ENCODE measurements at regions not wholly inside any gene's neighbourhood (a gene's known extent, or its start where the extent isn't known, plus 50 kb on each side); places are given as distances from the start of the nearest gene placed in this dataset.

DNA sequence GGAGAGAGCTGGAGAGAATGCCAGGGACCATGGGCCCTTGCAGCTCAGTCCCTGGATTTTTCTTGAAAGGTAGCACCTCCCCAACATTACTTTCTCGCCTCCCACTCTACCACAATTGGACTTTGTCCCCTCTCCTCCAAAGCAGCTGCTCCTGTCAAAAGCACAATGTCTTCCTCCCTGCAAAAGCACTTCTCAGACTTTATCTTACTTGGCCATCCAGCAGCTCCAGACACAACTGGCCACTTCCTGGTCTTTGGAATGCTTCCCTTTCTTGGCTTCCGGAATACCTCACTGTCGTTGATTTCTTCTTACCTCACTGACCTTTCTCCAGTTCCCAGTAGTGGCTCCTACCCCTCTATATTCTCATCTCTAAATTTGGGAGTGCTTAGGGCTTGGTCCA, 134.6 kb upstream of the PROK2 start:
- no peak for DNase-seq (ENCODE audit: low spot score)

DNA sequence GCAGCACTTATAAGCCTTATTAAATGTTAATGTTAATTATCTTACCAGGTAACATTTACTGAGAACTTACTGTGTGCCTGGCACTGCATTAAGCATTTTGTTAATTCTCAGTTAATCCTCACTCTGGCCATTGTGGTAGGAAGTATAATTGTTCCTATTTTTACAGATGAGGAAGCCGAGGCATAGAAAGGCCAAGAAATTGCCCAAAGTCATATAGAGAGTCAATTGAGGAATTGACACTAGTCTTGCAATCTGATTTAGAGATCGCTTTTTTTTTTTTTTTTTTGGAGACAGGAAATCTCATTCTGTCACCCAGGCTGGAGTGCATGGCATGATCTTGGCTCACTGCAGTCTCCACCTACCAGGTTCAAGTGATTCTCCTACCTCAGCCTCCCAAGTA, 132.6 kb upstream of the PROK2 start:
- DNase-seq (ENCODE audit: low spot score) = no peak

DNA sequence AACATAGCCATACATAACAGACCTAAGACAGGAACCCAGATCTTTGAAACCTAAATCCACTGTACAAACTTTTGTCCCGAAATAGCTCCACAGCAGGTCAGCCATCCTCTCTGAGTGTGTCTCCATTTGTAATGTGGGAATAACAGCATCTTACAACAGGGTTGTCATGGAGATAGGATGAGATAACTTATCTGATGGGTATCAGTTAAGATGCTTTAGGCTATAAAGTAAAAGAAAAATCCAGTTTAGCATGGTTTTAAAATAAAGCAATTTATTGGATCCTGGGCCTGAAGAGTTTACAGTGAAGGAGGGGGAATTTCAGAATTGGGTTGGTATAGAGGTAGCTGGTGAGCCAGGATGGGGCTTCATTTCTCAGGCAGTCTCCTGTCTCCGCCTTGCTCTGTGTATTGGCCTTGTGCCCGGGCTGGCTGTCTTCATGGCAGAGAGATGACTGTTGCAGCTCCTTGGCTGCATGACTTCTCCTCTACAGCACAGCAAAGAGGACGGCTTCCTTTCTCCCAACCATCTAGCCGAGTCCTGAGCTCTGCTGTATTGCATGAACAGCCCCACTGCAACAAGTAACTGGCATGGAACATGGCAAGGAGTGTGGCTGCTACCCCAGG, 131.9 kb upstream of the PROK2 start:
- no peak for DNase-seq (ENCODE audit: low spot score)

DNA sequence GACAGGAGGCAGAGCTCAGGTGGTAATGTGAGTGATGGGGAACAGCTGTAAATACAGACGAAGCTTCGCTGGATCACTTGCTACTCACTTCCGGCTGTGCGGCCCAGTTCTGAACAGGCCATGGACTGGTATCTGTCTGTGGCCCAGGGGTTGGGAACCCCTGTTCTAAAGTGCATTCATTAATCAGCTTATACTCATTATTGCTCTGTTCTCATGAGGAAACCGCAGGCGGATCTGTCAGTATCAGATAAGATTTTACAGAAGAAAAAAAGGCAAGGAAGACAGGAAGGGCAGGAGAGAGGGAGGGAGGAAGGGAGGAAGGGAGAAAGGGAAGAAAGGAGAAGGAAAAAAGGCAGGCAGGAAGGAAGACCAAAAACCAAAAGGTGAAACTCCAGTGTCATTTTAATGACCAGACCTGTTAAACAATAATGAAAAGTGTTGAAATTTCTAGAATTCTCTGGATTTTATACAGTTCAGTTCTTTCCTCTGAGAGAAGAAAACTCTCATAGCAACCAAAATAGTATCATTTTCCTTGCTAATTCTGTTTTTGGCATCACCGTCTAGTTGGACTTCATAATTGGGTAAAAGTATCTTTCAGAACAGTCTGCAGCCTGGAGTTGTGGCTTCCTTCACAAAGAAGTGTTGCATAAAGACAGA, 128.0 kb upstream of the PROK2 start:
- DNase-seq (ENCODE audit: low spot score) = no peak

DNA sequence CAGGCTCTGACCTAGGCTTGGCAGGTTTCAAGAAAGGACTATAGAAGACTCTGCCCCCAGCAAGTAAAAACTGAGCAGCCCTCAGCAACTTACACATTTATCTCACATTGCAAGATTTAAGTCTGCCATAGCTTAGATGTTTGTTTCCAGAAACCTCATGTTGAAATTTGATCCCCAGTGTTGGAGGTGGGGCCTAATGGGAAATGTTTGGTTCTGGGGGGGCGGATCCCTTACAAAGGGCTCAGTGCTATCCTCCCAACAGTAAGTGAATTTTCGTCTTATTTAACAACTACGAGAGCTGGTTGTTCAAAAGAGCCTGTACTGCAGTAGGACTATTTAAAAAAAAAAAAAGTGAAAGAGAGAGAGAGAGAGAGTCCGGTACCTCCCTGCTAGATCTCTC, 125.2 kb upstream of the PROK2 start:
- no peak for DNase-seq (ENCODE audit: low spot score)

DNA sequence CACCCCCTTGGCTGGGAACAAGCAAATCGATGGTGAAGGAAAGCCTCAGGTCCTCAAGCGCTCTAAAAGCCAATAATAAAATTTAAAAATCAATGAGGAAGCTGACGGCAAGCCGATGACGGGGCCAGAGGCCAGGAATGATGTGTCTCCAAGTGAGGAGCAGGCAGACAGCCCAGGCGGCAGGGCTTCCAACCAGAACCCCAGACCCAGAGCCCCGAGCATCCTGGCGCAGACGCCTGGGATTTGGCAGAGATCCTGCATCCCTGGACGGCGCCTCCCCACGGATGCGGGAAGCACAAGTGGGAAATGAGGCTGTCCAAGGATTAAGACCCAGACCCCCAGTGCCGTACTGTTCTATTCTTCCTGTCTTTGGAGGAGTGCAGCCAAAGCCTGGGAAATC, 123.0 kb upstream of the PROK2 start:
- no peak for DNase-seq (ENCODE audit: low spot score)

DNA sequence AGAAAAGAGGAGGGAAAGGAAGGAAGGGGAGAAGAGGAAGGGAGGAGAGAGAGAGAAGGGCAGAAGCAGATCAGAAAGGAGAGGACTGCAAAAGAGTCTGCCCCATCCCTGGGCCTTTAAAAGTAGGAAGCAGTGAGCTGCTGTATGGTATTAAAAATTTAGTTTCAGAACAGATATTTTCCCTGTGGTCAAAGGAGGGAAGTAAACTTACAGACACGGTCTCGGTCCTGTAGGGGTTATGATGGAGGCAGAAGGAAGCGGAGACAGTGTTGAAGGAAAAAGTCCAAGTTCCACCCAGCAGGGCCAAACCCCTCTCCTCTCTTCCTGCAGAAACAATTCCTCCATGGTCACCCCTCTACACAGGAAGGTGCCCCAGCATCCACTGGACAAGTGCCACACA, 122.0 kb upstream of the PROK2 start:
- no peak for DNase-seq (ENCODE audit: low spot score)

DNA sequence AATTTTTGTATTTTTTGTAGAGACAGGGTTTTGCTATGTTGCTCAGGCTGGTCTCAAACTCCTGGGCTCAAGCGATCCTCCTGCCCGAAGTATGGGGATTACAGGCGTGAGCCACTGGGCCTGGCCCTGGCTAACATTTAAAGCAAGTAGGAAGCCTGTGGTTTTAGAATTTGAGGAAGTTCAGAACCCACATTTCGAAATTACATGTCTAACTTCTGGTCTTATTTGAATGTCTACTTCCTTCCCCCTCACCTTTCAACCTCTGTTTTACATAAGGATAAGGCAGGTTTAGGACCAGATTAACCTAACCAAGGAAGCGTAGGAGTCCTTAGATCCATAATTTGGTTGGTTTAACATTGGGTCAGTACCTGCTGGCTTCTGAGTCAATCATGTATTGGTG, 120.5 kb upstream of the PROK2 start:
- no peak for DNase-seq (ENCODE audit: low spot score)

DNA sequence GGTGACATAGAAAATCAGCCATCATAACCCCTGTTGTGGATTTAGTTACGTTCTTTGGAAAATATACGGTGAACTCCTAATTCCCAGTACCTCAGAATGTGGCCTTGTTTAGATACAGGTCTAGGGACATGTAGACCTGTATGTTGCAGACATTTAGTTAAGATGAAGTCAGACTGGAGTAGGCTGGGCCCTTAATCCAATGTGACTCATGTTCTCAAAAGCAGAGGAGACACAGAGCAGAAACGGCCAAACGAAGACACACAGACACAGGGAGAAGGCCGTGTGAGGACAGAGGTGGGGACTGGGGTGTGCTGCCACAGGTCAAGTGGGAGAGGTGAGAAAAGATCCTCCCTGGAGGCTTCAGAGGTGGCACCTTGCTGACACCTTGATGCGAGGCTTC, 119.0 kb upstream of the PROK2 start:
- DNase-seq (ENCODE audit: low spot score) = no peak

DNA sequence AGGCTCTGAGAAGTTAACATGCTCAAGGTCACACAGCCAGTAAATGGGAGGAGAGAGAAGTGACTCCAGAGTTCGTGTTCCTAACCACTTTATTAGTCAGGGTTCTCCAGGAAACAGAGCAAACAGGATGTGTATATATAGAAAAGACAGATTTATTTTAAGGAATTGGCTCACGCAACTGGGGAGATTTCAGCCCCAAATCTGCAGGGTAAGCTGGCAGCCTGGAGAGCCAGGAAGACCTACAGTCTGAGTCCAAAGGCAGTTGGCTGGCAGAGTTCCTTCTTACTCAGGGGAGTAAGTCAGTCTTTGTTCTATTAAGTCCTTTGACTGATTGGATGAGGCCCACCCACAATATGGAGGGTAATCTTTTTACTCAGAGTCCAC, 118.2 kb upstream of the PROK2 start:
- no peak for DNase-seq (ENCODE audit: low spot score)

DNA sequence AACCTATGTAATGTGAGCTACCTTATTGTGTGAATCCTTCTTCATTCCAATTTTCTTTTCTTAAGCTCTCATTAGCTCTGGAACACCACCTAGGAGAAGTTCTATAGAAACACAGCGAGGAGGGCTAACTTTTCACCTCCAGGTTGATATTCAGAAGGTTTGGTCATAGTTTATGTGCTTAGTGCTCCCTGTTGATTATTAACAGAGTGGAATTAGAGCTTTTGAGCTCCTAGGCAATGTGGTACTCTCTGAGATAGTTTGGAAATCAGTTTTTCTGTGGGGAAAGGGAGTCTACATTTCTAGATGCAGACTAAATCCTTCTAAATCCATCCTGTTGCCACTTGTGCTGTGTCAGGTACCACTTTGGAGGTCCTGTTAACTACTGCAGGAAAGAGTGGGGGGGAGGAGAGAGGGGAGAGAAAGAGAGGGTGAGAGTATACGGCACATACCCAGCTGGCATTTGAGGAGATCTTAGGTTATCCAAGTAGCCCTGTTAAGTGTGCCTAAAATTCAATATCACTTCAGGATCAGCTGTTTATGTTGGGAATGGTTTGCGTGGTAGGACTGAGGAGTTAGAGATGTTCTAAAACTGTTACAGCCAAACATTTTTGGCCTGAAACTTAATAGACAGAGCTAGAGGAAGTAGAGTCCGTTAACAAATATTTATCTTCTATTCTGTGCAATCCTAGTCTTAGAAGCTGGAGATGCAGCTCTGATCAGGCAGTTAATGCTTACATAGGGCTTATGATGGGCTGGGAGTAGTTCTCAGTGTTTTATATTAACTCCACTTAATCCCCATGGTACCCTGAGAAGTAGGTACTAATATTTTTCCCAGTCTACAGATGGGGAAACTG, 117.5 kb upstream of the PROK2 start:
- no peak for DNase-seq (ENCODE audit: low spot score)

DNA sequence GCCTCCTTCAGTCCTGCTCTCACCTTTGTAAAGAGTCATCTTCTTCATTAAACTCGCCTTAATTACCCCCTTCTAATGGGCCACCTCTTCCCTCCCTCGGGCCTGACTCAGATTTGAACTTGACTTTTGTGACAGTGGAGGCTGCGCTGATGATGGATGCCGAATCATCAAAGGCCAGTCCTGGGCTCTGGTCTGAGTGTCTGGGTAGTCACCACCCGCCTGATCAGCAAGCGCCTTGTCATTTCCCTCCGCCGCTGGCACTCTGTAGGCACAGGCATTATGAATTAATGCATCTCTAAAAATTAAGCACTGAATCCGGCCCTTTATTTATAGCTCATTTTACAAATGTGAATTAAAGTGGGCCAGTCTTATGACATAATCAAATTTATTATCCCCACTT, 116.7 kb upstream of the PROK2 start:
- no peak for DNase-seq (ENCODE audit: low spot score)

DNA sequence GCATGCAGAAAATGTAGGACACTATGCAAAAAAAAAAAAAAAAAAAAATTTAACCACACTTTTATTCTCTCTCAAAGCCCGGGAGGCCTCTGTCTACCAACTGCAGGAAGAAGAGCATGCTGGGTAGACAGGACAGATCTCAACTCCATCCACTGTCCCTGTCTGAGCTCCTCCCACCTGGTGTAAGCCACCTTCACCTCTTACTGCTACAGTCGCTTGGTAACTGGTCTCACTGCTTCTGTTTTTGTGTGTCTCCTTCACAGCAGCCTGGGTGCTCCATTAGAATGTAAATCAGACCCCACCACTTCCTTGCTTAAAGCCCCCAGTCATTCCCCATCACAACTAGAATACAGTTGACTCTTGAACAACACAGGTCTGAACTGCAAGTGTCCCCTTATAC, 115.1 kb upstream of the PROK2 start:
- DNase-seq (ENCODE audit: low spot score) = no peak

DNA sequence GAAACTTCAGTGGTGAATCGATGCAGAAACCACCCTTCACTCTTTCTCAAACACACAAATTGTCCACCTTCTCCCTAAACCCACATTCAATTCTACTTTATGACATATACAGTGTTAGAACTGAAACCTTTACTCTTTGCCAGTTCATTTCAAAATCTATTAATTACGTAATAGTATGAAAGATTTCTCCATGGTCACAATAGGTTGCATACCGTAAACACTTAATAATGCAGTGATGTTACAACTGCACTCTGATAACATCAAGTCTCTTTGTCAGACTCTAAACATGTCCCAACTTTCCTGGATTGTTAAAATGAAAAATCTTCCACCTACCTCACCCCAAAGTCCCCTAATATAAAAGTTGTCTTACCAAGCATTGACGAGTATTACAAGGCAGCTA, 111.8 kb upstream of the PROK2 start:
- no peak for DNase-seq (ENCODE audit: low spot score)

DNA sequence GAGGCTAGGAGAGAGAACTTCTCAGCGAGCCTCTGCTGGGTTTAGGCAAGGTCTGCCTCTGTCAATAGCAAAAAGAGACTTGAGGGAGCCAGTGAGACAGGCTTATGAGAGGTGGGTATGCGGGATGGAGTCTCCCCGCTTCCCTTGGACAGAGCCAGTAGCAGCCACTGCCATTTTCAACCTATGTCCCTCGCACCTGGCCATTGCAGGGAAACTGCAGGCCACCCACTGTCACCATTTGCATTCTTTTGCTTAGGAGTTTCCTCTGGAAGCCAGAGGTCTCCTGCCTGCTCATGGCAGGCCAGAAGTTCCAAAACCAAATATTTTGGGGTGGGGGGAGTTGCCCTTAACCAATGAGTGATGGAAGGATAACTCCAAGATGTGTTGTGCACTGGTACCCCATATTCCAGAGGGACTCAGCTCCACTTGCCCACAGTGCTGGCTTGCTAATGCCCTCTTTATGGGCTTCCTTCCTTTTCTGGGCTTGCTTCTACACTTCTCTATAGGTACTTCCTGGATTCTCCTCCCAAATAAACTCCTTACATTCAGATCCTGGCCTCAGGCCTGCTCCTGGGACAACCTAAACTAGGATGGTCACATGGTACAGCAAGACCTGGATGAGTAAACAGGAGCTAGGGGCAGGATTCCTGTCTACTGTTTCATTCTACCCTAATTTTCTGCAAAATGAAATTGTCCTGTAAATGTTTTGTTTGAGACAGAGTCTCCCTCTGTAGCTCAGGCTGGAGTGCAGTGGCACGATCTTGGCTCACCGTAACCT, 108.9 kb upstream of the PROK2 start:
- no peak for DNase-seq (ENCODE audit: low spot score)

DNA sequence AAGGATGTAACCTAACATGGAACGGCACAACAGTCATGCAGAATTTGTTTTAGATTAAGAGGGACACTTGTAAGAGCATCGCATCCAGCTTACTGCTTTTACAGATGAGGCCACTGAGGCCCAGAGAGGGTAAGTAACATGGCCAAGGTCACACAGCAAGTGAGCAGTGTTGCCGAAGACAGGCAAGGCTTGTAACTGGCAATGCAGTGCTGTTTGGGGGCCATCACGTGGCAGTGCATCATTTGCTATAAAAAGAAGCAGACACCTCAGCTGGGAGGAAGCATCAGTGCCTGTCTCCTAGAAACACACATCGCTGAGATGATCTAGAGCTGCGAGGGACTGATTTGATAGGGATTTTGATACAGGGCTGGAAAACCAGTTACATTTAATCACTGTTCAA, 108.2 kb upstream of the PROK2 start:
- DNase-seq (ENCODE audit: low spot score) = no peak

DNA sequence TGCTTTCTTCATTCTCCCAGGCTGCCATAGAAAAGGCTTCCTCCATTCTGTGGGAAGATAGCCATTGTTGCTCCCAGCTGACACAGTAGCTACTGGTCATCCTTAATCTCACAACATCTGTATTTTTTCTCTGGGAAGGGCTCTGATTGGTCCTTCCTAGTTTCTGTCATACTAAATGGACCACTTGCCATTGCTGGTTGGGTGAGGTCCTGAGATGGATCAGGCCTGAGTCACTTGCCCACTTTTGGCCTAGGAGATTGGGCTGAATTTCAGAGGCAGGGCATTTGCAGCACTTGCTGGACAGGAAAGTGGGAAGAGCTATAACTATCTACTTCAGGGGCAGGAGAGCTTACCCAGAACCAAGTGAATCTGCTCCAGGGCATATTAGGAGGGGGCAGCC, 106.5 kb upstream of the PROK2 start:
- no peak for DNase-seq (ENCODE audit: low spot score)

DNA sequence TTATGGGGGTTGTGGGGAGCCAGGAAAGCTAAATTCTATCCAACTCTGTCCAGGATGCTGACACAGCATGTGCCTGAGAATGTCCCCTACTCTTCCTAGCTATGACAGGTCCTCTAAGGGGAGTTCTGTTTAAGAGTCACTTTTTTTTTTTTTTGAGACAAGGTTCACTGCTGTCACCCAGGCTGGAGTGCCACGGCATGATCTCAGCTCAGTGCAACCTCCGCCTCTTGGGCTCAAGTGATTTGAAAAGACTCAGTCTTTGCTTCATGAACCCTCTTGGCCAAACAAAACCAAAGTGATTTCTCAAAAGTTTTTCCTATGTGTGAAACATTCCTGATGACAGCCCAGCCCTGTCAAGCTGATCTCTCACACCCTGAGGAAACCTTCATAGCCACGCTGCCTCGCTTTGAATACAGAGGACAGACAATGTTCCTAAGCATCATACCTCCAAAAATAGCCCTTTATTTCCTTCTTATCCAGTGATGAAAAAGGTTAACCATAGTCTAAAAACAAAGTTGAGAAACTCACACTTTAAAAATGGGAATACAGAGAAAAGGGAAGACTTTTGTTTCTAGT, 105.5 kb upstream of the PROK2 start:
- DNase-seq (ENCODE audit: low spot score) = no peak

DNA sequence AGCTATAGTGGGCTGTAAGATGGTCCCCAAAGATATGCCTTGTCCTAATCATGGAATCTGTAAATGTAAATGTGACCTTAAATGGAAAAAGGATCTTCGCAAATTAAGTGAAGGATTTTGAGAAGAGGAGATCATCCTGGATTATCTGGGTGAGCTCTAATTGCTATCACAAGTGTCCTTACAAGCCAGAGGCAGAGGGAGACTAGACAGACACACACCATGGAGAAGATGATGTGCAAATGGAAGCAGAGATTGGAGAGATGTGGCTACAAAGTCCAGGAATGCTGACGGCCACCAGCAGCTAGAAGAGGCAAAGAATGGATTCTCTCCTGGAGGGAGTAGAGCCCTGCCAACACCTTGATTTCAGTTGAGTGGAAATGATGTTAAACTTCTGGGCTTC, 102.3 kb upstream of the PROK2 start:
- DNase-seq (ENCODE audit: low spot score) = no peak

DNA sequence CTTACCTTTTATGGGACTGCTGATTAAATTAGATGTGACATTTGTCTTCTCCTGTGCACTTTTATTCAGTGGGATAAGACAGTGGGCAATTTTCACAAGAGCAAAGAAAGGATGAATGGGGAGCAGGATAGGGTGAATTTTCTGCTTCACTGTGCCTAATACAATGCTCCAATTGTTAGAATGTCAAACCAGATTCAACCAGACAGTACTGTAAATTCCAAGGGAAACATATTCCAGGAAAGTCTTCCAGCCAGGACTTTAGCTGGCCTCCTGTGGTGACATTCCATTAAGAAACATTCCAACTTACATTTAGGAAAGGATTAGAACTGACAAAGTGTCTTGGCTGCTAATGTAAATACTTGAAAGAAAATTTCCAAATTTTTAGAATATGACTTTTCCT, 100.1 kb upstream of the PROK2 start:
- peak; percentile 82 for DNase-seq (ENCODE audit: low spot score)

DNA sequence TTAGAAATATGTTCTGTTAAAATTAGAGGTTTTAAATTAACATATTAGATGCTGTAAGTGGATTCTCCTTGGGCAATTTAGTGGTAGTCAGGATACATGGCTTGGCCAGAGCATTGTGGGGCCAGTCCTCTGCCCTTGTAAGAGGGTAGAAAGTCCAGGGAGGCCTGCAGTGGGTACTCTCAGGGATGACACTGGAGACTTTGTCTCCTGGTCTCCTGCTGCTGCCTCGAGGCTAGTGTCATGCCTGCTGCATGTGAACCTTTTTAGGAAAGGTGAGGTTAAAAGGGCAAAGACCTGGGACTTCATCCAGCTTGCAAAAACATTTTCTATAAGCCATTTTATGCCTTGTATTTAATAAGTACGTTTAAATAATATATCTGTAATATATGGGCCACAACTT, 96.8 kb upstream of the PROK2 start:
- no peak for DNase-seq (ENCODE audit: low spot score)

DNA sequence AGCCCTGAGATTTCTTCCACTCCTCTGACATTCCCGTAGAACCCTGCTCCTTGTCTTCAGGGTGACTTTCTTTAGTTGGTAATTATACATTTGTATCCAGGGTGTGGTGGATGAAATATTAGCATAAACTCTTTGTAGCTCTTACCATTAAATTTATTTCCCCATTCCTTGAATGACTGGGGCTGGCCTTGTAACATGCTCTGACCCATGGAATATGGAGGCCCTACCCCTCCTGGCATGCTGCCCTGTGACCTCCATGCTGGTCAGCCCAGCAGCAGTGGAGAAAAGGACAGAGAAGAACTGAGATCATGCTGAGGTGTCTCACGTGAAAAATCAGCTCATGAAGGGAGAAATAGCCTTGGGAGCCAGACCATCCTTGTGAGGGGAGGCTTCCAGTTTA, 96.1 kb upstream of the PROK2 start:
- DNase-seq (ENCODE audit: low spot score) = no peak
